ENCODE measurements at regions not wholly inside any gene's neighbourhood (a gene's known extent, or its start where the extent isn't known, plus 50 kb on each side); places are given as distances from the start of the nearest gene placed in this dataset.

GRCh38 chr2:18123577-18123976 lies 245.1 kb downstream of the KCNS3 start:
- TF ChIP-seq CTCF (IDR thresholded peaks at IDR 0.05 in 8 of 11, conservative IDR thresholded peaks at IDR 0.05 in 3 of 11) (no peak), POLR2AphosphoS5 (IDR thresholded peaks at IDR 0.05) (no peak)

All from spleen (tissue), 7 donors.